ENCODE measurements at regions not wholly inside any gene's neighbourhood (a gene's known extent, or its start where the extent isn't known, plus 50 kb on each side); places are given as distances from the start of the nearest gene placed in this dataset.

DNA sequence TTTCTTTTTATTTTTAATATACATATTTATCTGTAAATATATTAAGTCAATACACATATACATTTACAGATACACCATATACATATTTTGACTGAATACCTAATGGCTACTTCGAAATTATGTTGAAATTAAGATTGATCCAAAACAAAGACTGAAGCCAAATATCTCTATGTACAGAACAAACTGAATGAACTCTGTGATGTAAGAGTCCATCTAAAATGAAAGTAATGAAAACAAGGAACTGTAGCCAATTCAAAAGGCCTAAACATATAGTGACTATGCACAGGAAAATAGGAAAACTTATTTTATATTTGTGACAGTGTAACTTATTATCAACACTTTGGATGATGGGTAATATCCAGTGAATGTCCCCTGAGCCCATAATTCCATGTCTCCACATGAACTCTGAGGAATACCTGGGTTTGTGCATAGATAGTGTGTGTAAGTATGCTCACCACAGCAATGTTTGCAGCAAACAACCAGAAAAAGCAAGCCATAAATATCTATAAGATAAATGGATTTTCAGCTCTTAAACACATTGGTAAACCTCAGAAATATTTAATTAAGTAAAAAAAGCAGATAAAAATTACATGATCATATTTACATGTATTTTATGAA is 517.2 kb upstream of the CDH6 start:
- DNase-seq, result no peak

GRCh38 chr5:30667293-30667692 is 526.2 kb upstream of the CDH6 start:
- no peak overlapping the region for H2AK5ac ChIP-seq (ENCODE audit: low read length, severe bottlenecking)
- no peaks in the 10 kb centered on the region for H3K27me3 ChIP-seq (ENCODE audit: control insufficient read depth in 1 of 2, insufficient read depth in 1 of 2, low read length in 2 of 2)
- H2BK15ac ChIP-seq (ENCODE audit: low read depth, poor library complexity, severe bottlenecking), result no peak overlapping the region
- H2BK5ac ChIP-seq (ENCODE audit: low read depth, low read length, poor library complexity, severe bottlenecking), result no peak overlapping the region
- H4K8ac ChIP-seq (ENCODE audit: low read length), result no peak overlapping the region
- peaks cover 15% of the 10 kb centered on the region for H3K9me3 ChIP-seq (ENCODE audit: control insufficient read depth, low read length)
- no peak overlapping the region for H3K4ac ChIP-seq (ENCODE audit: low read depth in 1 of 2, low read length in 2 of 2)
- no peaks in the 10 kb centered on the region for H3K4me1 ChIP-seq (ENCODE audit: control insufficient read depth, insufficient read depth, low read depth, low read length)
- no peak overlapping the region for H3K14ac ChIP-seq (ENCODE audit: low read length in 2 of 2)
- H3K4me3 ChIP-seq (ENCODE audit: insufficient read depth in 1 of 2, low read depth in 1 of 2, low read length in 2 of 2), result no peak overlapping the region
- H3K27ac ChIP-seq (ENCODE audit: low read length, poor library complexity, severe bottlenecking), result no peak overlapping the region
- no peak overlapping the region for H4K91ac ChIP-seq (ENCODE audit: low read length)
- no peak overlapping the region for H3K18ac ChIP-seq (ENCODE audit: low read depth in 1 of 2, low read length in 2 of 2)
- no peak for DNase-seq
- H2AFZ ChIP-seq (ENCODE audit: low read depth, low read length), result no peak overlapping the region
- WGBS, result 57% methylated on average over 1 of the region's 1 CpG
- no peak overlapping the region for H3K4me2 ChIP-seq (ENCODE audit: low read length, poor library complexity, severe bottlenecking)
- H3K36me3 ChIP-seq (ENCODE audit: control insufficient read depth in 1 of 2, insufficient read depth in 2 of 2, low read depth in 1 of 2, low read length in 2 of 2), result no peaks in the 10 kb centered on the region
- no peak overlapping the region for H2BK12ac ChIP-seq (ENCODE audit: low read length in 2 of 2)
- no peak overlapping the region for H3K23ac ChIP-seq (ENCODE audit: low read length in 2 of 2)
- no peaks in the 10 kb centered on the region for H3K79me1 ChIP-seq (replicated peaks; ENCODE audit: low read length, poor library complexity, severe bottlenecking)
- H2BK120ac ChIP-seq (ENCODE audit: low read depth, low read length), result no peak overlapping the region
- no peak overlapping the region for H3K9ac ChIP-seq (ENCODE audit: low read length)

More for the DNA sequence above, 517.2 kb upstream of the CDH6 start:
- Histone ChIP-seq H4K91ac (ENCODE audit: low read length) (no peak overlapping the region), H3K4ac (ENCODE audit: low read depth in 1 of 2, low read length in 2 of 2) (no peak overlapping the region), H3K9ac (ENCODE audit: low read length) (no peak overlapping the region), H3K79me1 (replicated peaks; ENCODE audit: low read length, poor library complexity, severe bottlenecking) (no peaks in the 10 kb centered on the region), H3K4me2 (ENCODE audit: low read length, poor library complexity, severe bottlenecking) (no peak overlapping the region), H2BK12ac (ENCODE audit: low read length in 2 of 2) (no peak overlapping the region), H3K27ac (ENCODE audit: low read length, poor library complexity, severe bottlenecking) (no peak overlapping the region), H3K18ac (ENCODE audit: low read depth in 1 of 2, low read length in 2 of 2) (no peak overlapping the region), H4K8ac (ENCODE audit: low read length) (no peak overlapping the region), H3K4me3 (ENCODE audit: insufficient read depth in 1 of 2, low read depth in 1 of 2, low read length in 2 of 2) (no peak overlapping the region), H3K9me3 (ENCODE audit: control insufficient read depth, low read length) (peaks cover 13% of the 10 kb centered on the region), H3K4me1 (ENCODE audit: control insufficient read depth, insufficient read depth, low read depth, low read length) (no peaks in the 10 kb centered on the region), H3K14ac (ENCODE audit: low read length in 2 of 2) (no peak overlapping the region), H2AFZ (ENCODE audit: low read depth, low read length) (no peak overlapping the region), H2AK5ac (ENCODE audit: low read length, severe bottlenecking) (no peak overlapping the region), H2BK120ac (ENCODE audit: low read depth, low read length) (no peak overlapping the region), H3K36me3 (ENCODE audit: control insufficient read depth in 1 of 2, insufficient read depth in 2 of 2, low read depth in 1 of 2, low read length in 2 of 2) (no peaks in the 10 kb centered on the region), H2BK5ac (ENCODE audit: low read depth, low read length, poor library complexity, severe bottlenecking) (no peak overlapping the region), H3K27me3 (ENCODE audit: control insufficient read depth in 1 of 2, insufficient read depth in 1 of 2, low read length in 2 of 2) (no peaks in the 10 kb centered on the region), H3K23ac (ENCODE audit: low read length in 2 of 2) (no peak overlapping the region), H2BK15ac (ENCODE audit: low read depth, poor library complexity, severe bottlenecking) (no peak overlapping the region)
- no CpG with 5 or more reads among the region's 1 CpG for WGBS

DNA sequence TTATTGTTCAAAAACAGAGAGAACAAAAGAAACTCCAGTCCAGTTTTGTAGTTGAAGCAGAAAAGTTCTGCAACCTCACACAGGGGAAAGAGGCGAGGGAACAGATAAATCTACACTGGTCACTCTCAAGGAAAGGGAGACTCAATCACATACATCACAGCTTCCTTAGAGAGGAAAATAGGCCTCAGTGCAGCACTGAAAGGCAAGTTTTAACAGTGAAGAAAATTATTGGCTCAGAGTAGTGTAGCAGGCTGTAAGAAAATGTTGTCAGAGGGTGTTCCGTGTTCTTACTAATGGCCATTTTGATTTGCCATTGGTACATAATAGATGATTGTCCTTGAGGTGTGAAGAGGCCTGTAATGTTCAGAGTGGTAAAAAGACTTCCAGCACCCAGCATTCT is 530.0 kb upstream of the CDH6 start:
- WGBS, result 91% methylated on average over 1 of the region's 2 CpGs
- Histone ChIP-seq H2BK120ac (ENCODE audit: low read depth, low read length) (no peak overlapping the region), H3K36me3 (ENCODE audit: control insufficient read depth in 1 of 2, insufficient read depth in 2 of 2, low read depth in 1 of 2, low read length in 2 of 2) (no peaks in the 10 kb centered on the region)

DNA sequence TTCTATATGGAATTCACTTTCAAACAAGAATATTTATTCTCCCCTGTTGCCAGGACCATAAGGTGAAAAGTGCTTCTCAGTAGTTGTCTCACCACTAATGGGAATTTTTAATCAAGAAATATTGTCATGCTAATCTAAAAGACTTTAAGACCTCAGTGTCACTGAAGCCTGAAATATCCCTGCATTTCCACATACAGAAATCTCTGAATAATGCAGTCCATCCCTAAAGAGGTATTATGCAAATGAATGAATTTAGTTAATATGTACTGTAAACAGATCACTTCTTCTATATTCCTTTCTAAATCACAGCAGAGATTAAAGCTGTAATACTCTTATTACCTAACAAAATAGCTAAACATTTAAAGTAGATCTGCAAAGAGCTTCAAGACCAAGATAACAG is 531.1 kb upstream of the CDH6 start:
- Histone ChIP-seq H3K18ac (ENCODE audit: low read depth in 1 of 2, low read length in 2 of 2) (no peak overlapping the region), H3K4me1 (ENCODE audit: control insufficient read depth, insufficient read depth, low read depth, low read length) (no peaks in the 10 kb centered on the region), H2AFZ (ENCODE audit: low read depth, low read length) (no peak overlapping the region), H2BK120ac (ENCODE audit: low read depth, low read length) (no peak overlapping the region), H3K27me3 (ENCODE audit: control insufficient read depth in 1 of 2, insufficient read depth in 1 of 2, low read length in 2 of 2) (no peaks in the 10 kb centered on the region), H3K4me2 (ENCODE audit: low read length, poor library complexity, severe bottlenecking) (no peak overlapping the region), H2BK15ac (ENCODE audit: low read depth, poor library complexity, severe bottlenecking) (no peak overlapping the region), H4K91ac (ENCODE audit: low read length) (no peak overlapping the region), H3K14ac (ENCODE audit: low read length in 2 of 2) (no peak overlapping the region), H3K79me1 (replicated peaks; ENCODE audit: low read length, poor library complexity, severe bottlenecking) (no peaks in the 10 kb centered on the region), H2BK12ac (ENCODE audit: low read length in 2 of 2) (no peak overlapping the region), H3K9ac (ENCODE audit: low read length) (no peak overlapping the region), H3K36me3 (ENCODE audit: control insufficient read depth in 1 of 2, insufficient read depth in 2 of 2, low read depth in 1 of 2, low read length in 2 of 2) (no peaks in the 10 kb centered on the region), H3K9me3 (ENCODE audit: control insufficient read depth, low read length) (peaks cover 5% of the 10 kb centered on the region), H3K23ac (ENCODE audit: low read length in 2 of 2) (no peak overlapping the region), H3K27ac (ENCODE audit: low read length, poor library complexity, severe bottlenecking) (no peak overlapping the region), H4K8ac (ENCODE audit: low read length) (no peak overlapping the region), H3K4ac (ENCODE audit: low read depth in 1 of 2, low read length in 2 of 2) (no peak overlapping the region), H2AK5ac (ENCODE audit: low read length, severe bottlenecking) (no peak overlapping the region), H3K4me3 (ENCODE audit: insufficient read depth in 1 of 2, low read depth in 1 of 2, low read length in 2 of 2) (no peak overlapping the region), H2BK5ac (ENCODE audit: low read depth, low read length, poor library complexity, severe bottlenecking) (no peak overlapping the region)
- DNase-seq, result no peak

More for the DNA sequence above, 530.0 kb upstream of the CDH6 start:
- Histone ChIP-seq H3K9me3 (ENCODE audit: control insufficient read depth, low read length) (peaks cover 5% of the 10 kb centered on the region), H3K4me2 (ENCODE audit: low read length, poor library complexity, severe bottlenecking) (no peak overlapping the region), H4K91ac (ENCODE audit: low read length) (no peak overlapping the region), H3K79me1 (replicated peaks; ENCODE audit: low read length, poor library complexity, severe bottlenecking) (no peaks in the 10 kb centered on the region), H2AFZ (ENCODE audit: low read depth, low read length) (no peak overlapping the region), H3K14ac (ENCODE audit: low read length in 2 of 2) (no peak overlapping the region), H3K18ac (ENCODE audit: low read depth in 1 of 2, low read length in 2 of 2) (peak overlapping the region in 1 of 2 experiments; percentile 21), H3K9ac (ENCODE audit: low read length) (no peak overlapping the region), H3K27me3 (ENCODE audit: control insufficient read depth in 1 of 2, insufficient read depth in 1 of 2, low read length in 2 of 2) (no peaks in the 10 kb centered on the region), H2BK15ac (ENCODE audit: low read depth, poor library complexity, severe bottlenecking) (no peak overlapping the region), H2AK5ac (ENCODE audit: low read length, severe bottlenecking) (no peak overlapping the region), H2BK12ac (ENCODE audit: low read length in 2 of 2) (no peak overlapping the region), H3K4me1 (ENCODE audit: control insufficient read depth, insufficient read depth, low read depth, low read length) (no peaks in the 10 kb centered on the region), H4K8ac (ENCODE audit: low read length) (no peak overlapping the region), H2BK5ac (ENCODE audit: low read depth, low read length, poor library complexity, severe bottlenecking) (no peak overlapping the region), H3K4me3 (ENCODE audit: insufficient read depth in 1 of 2, low read depth in 1 of 2, low read length in 2 of 2) (no peak overlapping the region), H3K4ac (ENCODE audit: low read depth in 1 of 2, low read length in 2 of 2) (no peak overlapping the region), H3K27ac (ENCODE audit: low read length, poor library complexity, severe bottlenecking) (no peak overlapping the region), H3K23ac (ENCODE audit: low read length in 2 of 2) (no peak overlapping the region)
- no peak for DNase-seq
